Neutrophil (primary cell): ENCODE measurements at regions not wholly inside any gene's neighbourhood (a gene's known extent, or its start where the extent isn't known, plus 50 kb on each side); places are given as distances from the start of the nearest gene placed in this dataset.

Experiments
- H3K27ac ChIP-seq: fragments of 200-600 bp; sonication (generic); 2 replicates; pipeline ENCODE4 v1.5.1; 2016; ENCODE audit warnings: mild to moderate bottlenecking, moderate library complexity
- H3K27me3 ChIP-seq: fragments of 200-600 bp; sonication (generic); 2 replicates; pipeline ENCODE4 v1.6.0; 2016; ENCODE audit warnings: mild to moderate bottlenecking
- H3K36me3 ChIP-seq: fragments of 200-600 bp; sonication (generic); 2 replicates; pipeline ENCODE4 v1.5.1; 2017
- H3K4me1 ChIP-seq, 2 experiments: fragments of 200-600 bp in 1 of 2; sonication (generic) in 1 of 2; 1 replicate in 1 of 2; 2 replicates in 1 of 2; pipeline versions ENCODE4 v1.5.1 to v1.6.1; 2013 to 2016; ENCODE audit warnings: low read depth in 1 of 2, low read length in 1 of 2, mild to moderate bottlenecking in 1 of 2, moderate library complexity in 1 of 2; ENCODE audit not compliant: control insufficient read depth in 1 of 2, insufficient read depth in 1 of 2
- H3K4me3 ChIP-seq, 2 experiments: fragments of 200-600 bp in 1 of 2; sonication (generic) in 1 of 2; 1 replicate in 1 of 2; 2 replicates in 1 of 2; pipeline ENCODE4 v1.5.1; 2013 to 2016; ENCODE audit warnings: low read depth in 1 of 2, low read length in 1 of 2, mild to moderate bottlenecking in 1 of 2, moderate library complexity in 1 of 2
- H3K9me3 ChIP-seq: fragments of 200-600 bp; sonication (generic); 2 replicates; pipeline ENCODE4 v1.5.1; 2016
- CTCF ChIP-seq: fragments of 200-600 bp; sonication (generic); IDR thresholded peaks from 2 replicates; pipeline ENCODE4 v1.5.1; 2016; ENCODE audit warnings: antibody characterized with exemption

- no peak overlapping the region for H3K4me3 ChIP-seq
- H3K36me3 ChIP-seq, result no peaks in the 10 kb centered on the region
- H3K4me1 ChIP-seq, result no peaks in the 10 kb centered on the region
- no peak overlapping the region for H3K27ac ChIP-seq
- no peaks in the 10 kb centered on the region for H3K9me3 ChIP-seq
- no peaks in the 10 kb centered on the region for H3K27me3 ChIP-seq
- TF ChIP-seq CTCF, result no peak
Measured at GRCh38 chr18:30533716-30534115, 508.8 kb downstream of the DSC3 start.

GRCh38 chr18:30527917-30528316 is 514.6 kb downstream of the DSC3 start:
- no peaks in the 10 kb centered on the region for H3K9me3 ChIP-seq
- H3K4me3 ChIP-seq, result no peak overlapping the region
- no peaks in the 10 kb centered on the region for H3K36me3 ChIP-seq
- no peak overlapping the region for H3K27ac ChIP-seq
- TF ChIP-seq CTCF, result no peak
- H3K27me3 ChIP-seq, result no peaks in the 10 kb centered on the region
- no peaks in the 10 kb centered on the region for H3K4me1 ChIP-seq

- H3K4me3 ChIP-seq, result no peak overlapping the region
- H3K27me3 ChIP-seq, result no peaks in the 10 kb centered on the region
- TF ChIP-seq CTCF, result no peak
Measured at GRCh38 chr18:30527226-30527625, 515.3 kb downstream of the DSC3 start.

GRCh38 chr18:30522288-30522929 is 520.1 kb downstream of the DSC3 start:
- no peaks in the 10 kb centered on the region for H3K27me3 ChIP-seq
- no peaks in the 10 kb centered on the region for H3K4me1 ChIP-seq
- H3K36me3 ChIP-seq, result no peaks in the 10 kb centered on the region
- no peak for TF ChIP-seq CTCF
- no peak overlapping the region for H3K4me3 ChIP-seq
- no peaks in the 10 kb centered on the region for H3K9me3 ChIP-seq
- H3K27ac ChIP-seq, result no peak overlapping the region

More at GRCh38 chr18:30527226-30527625, 515.3 kb downstream of the DSC3 start:
- Histone ChIP-seq H3K9me3 (no peaks in the 10 kb centered on the region), H3K27ac (no peak overlapping the region), H3K4me1 (no peaks in the 10 kb centered on the region), H3K36me3 (no peaks in the 10 kb centered on the region)

GRCh38 chr18:30514059-30514458 is 528.5 kb downstream of the DSC3 start:
- Histone ChIP-seq H3K4me3 (no peak overlapping the region), H3K36me3 (no peaks in the 10 kb centered on the region), H3K4me1 (no peaks in the 10 kb centered on the region), H3K27ac (no peak overlapping the region), H3K27me3 (no peaks in the 10 kb centered on the region), H3K9me3 (no peaks in the 10 kb centered on the region)
- no peak for TF ChIP-seq CTCF
